GM21381 (cell line): ENCODE measurements at regions not wholly inside any gene's neighbourhood (a gene's known extent, or its start where the extent isn't known, plus 50 kb on each side); places are given as distances from the start of the nearest gene placed in this dataset.

Experiments used
- ATAC-seq: cut with Tn5 transposase; IDR thresholded peaks from one replicate; pipeline ENCODE4 v1.9.1; 2021; ENCODE audit warnings: mild to moderate bottlenecking, moderate library complexity; ENCODE audit not compliant: unreplicated experiment

DNA sequence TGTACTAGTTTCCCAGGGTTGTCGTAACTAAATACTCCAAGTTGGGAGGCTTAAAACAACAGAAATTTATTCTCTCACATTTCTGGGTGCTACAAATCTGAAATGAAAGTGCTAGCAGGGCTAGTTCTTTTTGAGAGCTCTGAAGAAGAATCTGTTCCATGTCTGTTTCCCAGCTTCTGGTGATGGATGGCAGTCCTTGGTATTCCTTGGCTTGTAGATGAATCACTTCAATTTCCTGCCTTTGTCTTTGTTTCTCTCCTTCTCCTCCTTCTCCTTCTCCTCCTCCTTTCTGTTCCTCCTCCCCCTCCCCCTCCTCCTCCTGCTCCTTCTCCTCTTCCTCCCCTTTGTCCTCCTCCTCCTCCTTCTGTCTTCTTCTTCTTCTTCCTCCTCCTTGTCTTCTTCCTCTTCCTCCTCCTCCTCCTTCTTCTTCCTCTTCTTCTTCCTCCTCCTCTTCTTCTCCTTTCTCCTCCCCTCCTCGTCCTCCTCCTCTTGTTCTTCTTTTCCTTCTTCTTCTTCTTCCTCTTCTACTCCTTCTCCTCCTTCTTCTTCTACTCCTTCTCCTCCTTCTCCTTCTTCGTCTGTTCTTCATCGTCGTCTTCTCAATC is 104.7 kb upstream of the ANKRD55 start:
- ATAC-seq = no peak

DNA sequence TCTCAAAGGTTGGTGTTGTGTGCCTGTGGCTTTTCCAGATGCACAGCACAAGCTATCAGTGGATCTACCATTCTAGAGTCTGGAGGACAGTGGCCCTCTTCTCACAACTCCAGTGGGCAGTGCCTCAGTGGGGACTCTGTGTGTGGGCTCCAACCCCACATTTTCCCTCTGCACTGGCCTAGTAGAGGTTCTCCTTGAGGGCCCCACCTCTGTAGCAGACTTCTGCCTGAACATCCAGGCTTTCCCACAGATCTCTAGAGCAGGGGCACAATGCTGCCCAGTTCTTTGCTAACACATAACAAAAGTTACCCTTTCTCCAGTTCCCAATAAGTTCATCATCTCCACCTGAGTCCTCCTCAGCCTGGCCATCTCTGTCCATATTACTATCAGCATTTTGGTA is 102.1 kb upstream of the ANKRD55 start:
- ATAC-seq = no peak

DNA sequence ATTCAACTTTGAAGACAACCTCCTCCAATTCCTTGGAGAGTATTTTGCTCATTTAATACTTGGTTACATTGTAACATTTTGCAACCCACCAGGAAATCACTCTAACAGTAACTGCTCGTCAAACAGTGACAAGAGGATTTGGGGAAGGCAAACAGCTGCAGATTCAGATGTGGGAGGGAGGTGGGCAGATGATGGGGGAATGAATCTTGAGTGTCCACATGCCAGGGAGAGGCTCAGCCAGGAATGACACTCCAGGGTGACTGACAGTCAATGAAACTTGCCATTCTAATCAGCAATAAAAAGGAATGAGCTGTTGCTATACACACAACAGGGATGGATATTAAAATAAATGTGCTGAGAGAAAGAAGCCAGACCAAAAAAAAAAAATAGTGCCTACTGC is 97.7 kb upstream of the ANKRD55 start:
- ATAC-seq = no peak

DNA sequence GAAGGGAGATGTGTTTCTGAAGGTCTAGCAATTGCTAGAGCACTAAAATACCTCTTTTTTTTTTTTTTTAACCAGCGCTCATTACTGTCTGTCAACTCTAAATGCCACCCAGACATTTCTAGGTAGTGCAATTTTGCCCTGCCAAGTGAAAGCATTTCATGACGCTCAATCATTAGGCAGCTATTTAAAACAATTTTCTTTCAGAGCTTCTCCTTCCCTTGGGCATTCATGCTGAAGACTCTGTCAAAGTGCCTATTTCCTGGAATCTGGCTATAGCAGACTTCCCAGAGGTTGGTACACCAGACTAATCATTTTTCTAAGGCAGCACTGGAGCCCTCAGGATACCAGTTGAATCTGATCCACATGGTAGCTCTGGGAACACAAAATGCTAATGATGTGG is 97.0 kb upstream of the ANKRD55 start:
- ATAC-seq = no peak

DNA sequence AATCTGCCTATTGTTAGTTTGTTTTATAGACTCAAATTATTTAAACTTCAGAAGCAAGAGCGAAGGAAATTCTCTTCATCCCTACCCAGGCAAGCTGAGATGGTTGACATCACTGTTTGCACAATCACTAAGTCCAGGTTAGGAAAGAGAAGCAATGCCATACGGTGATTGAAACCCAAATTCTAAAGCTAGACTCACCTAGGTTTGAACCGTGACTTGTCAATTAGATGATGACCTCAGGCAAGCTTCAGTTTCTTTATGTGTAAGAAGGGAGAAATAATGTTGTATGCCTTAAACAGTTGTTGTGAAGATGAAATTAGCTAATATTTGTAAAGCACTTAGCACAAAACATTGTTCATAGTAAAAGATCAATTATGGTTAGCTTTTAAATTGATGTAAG is 96.5 kb upstream of the ANKRD55 start:
- ATAC-seq = peak; percentile 51

- peak; percentile 46 for ATAC-seq
These were observed 95.8 kb upstream of the ANKRD55 start for GRCh38 chr5:56328753-56329560.

DNA sequence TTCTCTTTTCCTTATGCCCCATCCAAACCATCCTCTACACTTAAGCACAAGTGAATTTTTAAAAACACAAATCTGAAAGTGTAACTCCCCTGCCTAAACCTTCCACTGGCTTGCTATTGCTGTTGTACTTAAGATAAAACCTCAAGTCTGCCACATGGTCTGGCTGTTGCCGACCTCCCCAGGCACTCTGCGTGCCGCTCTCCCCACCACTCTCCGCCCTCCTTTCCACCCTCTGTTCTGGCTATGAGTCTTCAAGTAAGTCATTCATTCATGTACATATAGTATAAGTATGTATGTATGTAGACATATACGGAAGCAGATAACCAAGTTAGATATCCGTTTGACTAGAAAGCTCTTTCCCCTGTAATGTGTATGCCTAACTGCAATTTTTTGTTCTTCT is 94.7 kb upstream of the ANKRD55 start:
- peak; percentile 60 for ATAC-seq

GRCh38 chr5:56326770-56327169 is 93.6 kb upstream of the ANKRD55 start:
- ATAC-seq = no peak

DNA sequence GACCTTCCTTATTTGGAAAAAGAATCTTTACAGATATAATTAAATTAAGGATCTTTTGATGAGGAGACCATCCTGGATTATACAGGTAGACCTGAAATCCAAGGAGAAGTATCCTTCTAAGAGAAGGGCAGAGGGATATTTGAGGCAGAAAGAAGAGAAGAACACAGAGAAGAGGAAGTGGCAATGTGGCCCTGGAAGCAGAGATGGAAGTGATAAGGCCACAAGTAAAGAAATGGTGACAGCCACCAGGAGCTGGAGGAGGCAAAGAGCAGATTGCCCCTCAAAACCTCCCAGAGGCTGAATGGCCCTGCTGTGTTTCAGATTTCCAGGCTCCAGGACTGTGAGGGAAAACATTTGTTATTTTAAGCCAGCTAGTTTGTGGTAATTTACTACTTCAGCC is 93.0 kb upstream of the ANKRD55 start:
- ATAC-seq = no peak

- no peak for ATAC-seq
These were observed 91.9 kb upstream of the ANKRD55 start for GRCh38 chr5:56325039-56325438.

DNA sequence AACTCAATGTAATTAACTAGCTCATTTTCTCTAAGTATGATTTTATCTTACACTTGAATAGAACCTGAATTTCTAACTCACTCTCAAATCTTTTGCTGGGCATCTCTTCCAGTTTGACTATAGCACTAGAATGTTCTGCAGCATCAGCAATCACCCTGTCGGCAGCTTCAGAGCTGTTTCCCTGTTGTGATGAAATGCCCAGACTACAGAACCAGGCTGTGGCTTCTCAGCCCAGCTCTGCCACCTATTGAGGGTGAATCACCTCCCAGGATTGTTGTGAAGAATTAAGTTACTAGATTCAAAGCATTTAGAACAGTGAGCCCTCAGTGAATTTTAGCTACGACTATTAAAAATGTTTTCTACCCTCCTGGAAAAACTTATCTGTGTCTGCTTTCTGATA is 90.4 kb upstream of the ANKRD55 start:
- no peak for ATAC-seq

GRCh38 chr5:56322592-56322991 is 89.5 kb upstream of the ANKRD55 start:
- ATAC-seq = no peak

DNA sequence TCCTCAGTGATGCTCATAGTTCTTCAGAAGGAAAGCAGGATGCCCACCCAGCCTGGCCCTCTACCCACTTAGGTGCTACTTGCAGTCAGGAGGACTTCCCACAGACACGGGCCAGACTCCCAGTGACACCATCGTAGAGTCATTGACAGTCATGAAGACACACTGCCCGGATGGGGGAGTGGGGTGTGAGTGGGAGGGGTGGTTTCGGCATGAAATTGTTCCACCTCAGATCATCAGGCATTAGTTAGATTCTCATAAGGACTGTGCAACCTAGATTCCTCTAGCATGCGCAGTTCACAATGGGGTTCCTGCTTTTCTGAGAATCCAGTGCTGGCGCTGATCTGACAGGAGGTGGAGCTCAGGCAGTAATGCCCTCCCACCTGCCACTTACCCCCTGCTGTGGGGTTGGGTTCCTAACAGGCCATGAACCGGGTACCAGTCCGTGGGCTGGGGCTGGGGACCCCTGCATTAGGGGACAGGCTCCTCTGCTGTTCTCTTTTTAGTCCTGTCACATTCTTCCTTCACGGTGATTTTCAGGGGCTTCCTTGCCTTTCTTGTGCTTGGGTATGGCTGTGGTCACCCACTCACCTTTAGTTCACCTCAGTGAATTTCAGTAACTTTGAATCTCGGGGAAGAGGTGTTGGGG is 88.2 kb upstream of the ANKRD55 start:
- ATAC-seq = no peak

- no peak for ATAC-seq
These were observed 87.6 kb upstream of the ANKRD55 start for GRCh38 chr5:56320686-56321085.

- ATAC-seq = no peak
These were observed 86.5 kb upstream of the ANKRD55 start for GRCh38 chr5:56319526-56320181.

DNA sequence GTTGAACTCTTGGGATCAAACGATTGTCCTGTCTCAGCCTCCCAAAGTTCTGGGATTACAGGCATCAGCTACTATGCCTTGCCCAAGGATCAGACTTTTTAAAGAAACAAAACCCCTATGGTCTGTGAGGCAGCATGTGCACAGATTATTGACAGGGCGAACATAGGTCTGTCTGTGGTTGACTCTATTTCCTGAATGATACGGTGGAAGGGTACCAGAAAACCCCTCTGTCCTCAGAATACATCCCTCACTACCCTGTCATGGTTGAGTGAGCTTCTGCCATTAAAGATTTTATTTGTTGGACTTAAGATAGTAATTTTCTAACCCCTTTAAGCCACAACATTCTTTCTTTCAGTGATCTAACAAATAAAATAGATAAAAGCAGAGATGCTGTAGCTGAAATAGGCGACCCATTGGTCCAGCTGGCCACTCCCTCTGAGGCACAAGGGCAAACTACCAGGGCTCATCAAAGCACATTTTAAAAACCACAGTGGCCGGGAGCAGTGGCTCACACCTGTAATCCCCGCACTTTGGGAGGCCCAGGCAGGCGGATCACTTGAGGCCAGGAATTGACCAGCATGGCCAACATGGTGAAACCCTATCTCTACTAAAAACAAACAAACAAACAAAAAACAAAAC is 84.9 kb upstream of the ANKRD55 start:
- peak; percentile 68 for ATAC-seq

- no peak for ATAC-seq
These were observed 83.3 kb upstream of the ANKRD55 start for GRCh38 chr5:56316299-56316994.

DNA sequence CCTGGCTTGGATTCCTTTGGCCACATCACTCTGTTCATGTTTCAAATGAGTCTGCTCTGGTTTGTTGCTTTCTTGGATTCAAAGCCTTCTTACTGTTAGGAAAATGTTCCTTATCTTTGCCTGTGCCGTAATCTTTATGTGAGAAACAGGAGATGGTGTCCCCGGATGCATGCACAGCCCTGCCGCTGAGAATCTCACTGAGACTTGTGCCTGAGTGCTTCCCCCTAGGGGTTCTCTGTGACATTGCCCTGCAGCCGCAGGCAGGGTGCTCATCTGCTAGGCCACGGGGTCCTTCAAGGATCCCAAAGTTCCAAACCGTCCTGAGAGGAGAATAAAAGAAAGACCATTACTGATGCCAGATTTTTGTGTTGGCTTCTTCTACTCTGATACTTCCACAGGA is 81.4 kb upstream of the ANKRD55 start:
- no peak for ATAC-seq

GRCh38 chr5:56313596-56313995 is 80.5 kb upstream of the ANKRD55 start:
- no peak for ATAC-seq

GRCh38 chr5:56313004-56313531 is 79.9 kb upstream of the ANKRD55 start:
- ATAC-seq = no peak
